OCI-LY3 (cell line): ENCODE measurements at regions not wholly inside any gene's neighbourhood (a gene's known extent, or its start where the extent isn't known, plus 50 kb on each side); places are given as distances from the start of the nearest gene placed in this dataset.

Experiments used
- H2AFZ ChIP-seq: fragments of 200-600, 300-600 bp; shearing (Covaris generic); 2 replicates; pipeline ENCODE4 v1.6.0; 2014; ENCODE audit warnings: antibody characterized with exemption, low read depth, low read length
- H3K27ac ChIP-seq: fragments of 200-600, 300-600 bp; sonication (generic); 2 replicates; pipeline ENCODE4 v1.5.1; 2014; ENCODE audit warnings: mild to moderate bottlenecking, low read length, moderate library complexity, mixed read lengths
- H3K27me3 ChIP-seq: fragments of 200-600, 300-600 bp; sonication (generic); 2 replicates; pipeline ENCODE4 v1.6.1; 2014; ENCODE audit warnings: low read depth, low read length, mixed read lengths
- H3K36me3 ChIP-seq: fragments of 200-600, 300-600 bp; sonication (generic); replicated peaks from 2 replicates; pipeline ENCODE3; 2014; ENCODE audit warnings: low read depth, low read length, mixed read lengths
- H3K4me1 ChIP-seq: fragments of 300-600, 200-600 bp; sonication (generic); 2 replicates; pipeline ENCODE4 v1.6.1; 2014; ENCODE audit warnings: low read length, mixed read lengths
- H3K4me2 ChIP-seq: fragments of 200-600, 300-600 bp; sonication (generic); 2 replicates; pipeline ENCODE4 v1.6.1; 2014; ENCODE audit warnings: low read length, mixed read lengths
- H3K4me3 ChIP-seq: fragments of 300-600, 200-600 bp; sonication (generic); 2 replicates; pipeline ENCODE4 v1.5.1; 2014; ENCODE audit warnings: antibody characterized with exemption, mild to moderate bottlenecking, low read length, moderate library complexity
- H3K79me2 ChIP-seq: fragments of 300-600, 200-600 bp; shearing (Covaris generic); 2 replicates; pipeline ENCODE4 v1.6.1; 2014; ENCODE audit warnings: mild to moderate bottlenecking, low read length, mixed read lengths
- H3K9ac ChIP-seq: fragments of 300-600, 200-600 bp; shearing (Covaris generic); 2 replicates; pipeline ENCODE4 v1.6.0; 2014; ENCODE audit warnings: mild to moderate bottlenecking, low read length, moderate library complexity
- H3K9me3 ChIP-seq: fragments of 200-600, 300-600 bp; shearing (Covaris generic); 2 replicates; pipeline ENCODE4 v1.6.1; 2014; ENCODE audit warnings: low read length, mixed read lengths; ENCODE audit not compliant: insufficient read depth
- H4K20me1 ChIP-seq: fragments of 200-600, 300-600 bp; sonication (generic); 2 replicates; pipeline ENCODE4 v1.6.1; 2016; ENCODE audit warnings: low read length, mixed read lengths; ENCODE audit not compliant: insufficient read depth
- EZH2phosphoT487 ChIP-seq: fragments of 200-600 bp; shearing (Covaris generic); IDR thresholded peaks from 2 replicates; pipeline ENCODE4 v1.6.1; 2018; ENCODE audit warnings: antibody characterized with exemption, mixed run types, low read depth
- TF ChIP-seq, protein P1 (sequence below): fragments of 200-600, 300-600 bp; sonication (generic); IDR thresholded peaks from 2 replicates; pipeline ENCODE4 v1.5.1; 2014; ENCODE audit warnings: antibody characterized with exemption, low read length, low read depth

DNA sequence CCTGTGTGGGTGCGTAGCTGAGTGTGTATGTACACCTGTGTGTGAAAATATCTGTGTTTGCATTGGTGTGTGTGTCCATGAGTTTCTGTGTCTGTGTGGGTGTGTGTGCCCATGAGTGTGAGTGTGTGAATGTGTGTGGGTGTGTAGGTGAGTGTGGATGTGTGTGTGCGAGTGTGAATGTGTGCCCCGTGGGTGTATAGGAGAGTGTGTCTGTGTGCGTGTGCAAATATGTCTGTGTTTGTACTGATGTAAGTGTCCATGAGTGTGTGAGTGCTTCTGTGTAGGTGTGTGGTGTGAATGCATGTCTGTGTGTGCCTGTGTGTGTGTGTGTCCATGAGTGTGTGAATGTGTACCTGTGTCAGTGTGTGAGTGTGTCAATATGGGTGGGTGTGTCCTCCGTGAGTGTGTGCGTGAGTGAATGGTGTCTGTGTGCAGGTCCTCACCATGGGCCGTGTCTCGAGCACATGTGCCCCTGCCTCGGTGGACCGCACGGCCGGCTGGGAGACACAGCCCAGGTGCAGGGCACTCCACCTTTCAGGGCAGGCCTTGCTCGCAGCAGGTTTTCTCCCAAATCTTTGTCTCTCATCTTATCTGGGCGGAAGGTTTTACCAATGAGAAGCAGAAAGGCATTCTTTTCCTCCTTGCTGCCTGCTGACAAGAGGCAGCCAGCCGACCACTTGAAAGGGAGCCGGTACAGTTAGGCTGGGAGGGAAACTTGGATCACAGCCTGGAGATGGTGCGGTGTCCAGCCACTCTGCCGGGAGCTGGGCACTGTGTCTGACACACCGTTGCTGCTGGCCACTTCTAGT lies 107.1 kb upstream of the FAM20C start:
- H2AFZ ChIP-seq, result no peak overlapping the region
- no peak for TF ChIP-seq EZH2phosphoT487
- TF ChIP-seq, protein P1, sequence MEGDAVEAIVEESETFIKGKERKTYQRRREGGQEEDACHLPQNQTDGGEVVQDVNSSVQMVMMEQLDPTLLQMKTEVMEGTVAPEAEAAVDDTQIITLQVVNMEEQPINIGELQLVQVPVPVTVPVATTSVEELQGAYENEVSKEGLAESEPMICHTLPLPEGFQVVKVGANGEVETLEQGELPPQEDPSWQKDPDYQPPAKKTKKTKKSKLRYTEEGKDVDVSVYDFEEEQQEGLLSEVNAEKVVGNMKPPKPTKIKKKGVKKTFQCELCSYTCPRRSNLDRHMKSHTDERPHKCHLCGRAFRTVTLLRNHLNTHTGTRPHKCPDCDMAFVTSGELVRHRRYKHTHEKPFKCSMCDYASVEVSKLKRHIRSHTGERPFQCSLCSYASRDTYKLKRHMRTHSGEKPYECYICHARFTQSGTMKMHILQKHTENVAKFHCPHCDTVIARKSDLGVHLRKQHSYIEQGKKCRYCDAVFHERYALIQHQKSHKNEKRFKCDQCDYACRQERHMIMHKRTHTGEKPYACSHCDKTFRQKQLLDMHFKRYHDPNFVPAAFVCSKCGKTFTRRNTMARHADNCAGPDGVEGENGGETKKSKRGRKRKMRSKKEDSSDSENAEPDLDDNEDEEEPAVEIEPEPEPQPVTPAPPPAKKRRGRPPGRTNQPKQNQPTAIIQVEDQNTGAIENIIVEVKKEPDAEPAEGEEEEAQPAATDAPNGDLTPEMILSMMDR, result no peak

DNA sequence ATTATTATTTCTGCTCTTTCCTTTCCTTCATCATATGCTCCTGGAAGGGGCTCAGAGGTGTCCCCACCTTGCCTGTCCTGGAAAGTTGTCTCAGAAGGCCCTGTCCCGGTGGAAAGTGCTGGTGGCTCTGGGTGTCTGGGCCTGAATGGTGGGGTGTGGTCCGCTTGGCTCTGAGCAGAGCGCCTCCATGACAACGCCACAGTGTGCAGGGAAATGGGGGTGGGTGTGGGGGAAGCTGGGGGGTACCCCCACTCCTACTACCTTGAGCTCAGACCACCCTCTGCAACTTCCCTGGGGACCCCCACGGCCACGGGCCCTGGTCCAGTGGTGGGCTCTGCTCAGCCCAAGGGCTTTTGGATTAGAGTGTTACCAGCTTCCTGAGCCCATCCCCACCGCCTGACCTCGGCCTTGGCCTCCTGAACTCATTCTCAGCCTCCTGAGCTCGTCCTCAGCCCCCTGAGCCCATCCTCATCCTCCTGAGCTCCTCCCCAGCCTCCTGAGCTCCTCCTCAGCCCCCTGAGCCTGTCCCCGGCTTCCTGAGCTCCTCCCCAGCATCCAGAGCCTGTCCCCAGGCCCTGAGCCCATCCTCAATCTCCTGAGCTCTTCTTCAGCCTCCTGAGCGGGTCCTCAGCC lies 106.4 kb upstream of the FAM20C start:
- Histone ChIP-seq H2AFZ (no peak overlapping the region), H3K4me1 (no peaks in the 10 kb centered on the region), H3K27ac (no peak overlapping the region), H4K20me1 (no peaks in the 10 kb centered on the region), H3K9me3 (no peaks in the 10 kb centered on the region), H3K79me2 (no peaks in the 10 kb centered on the region), H3K36me3 (no peaks in the 10 kb centered on the region), H3K27me3 (no peaks in the 10 kb centered on the region), H3K4me2 (no peak overlapping the region), H3K9ac (no peak overlapping the region), H3K4me3 (no peak overlapping the region)
- TF ChIP-seq, protein P1, result no peak
- no peak for TF ChIP-seq EZH2phosphoT487

More for the DNA sequence above, 107.1 kb upstream of the FAM20C start:
- no peaks in the 10 kb centered on the region for H3K9me3 ChIP-seq
- H3K27ac ChIP-seq, result no peak overlapping the region
- no peak overlapping the region for H3K4me3 ChIP-seq
- H4K20me1 ChIP-seq, result no peaks in the 10 kb centered on the region
- H3K9ac ChIP-seq, result no peak overlapping the region
- H3K36me3 ChIP-seq, result no peaks in the 10 kb centered on the region
- H3K4me2 ChIP-seq, result no peak overlapping the region
- no peaks in the 10 kb centered on the region for H3K27me3 ChIP-seq
- H3K79me2 ChIP-seq, result no peaks in the 10 kb centered on the region
- H3K4me1 ChIP-seq, result no peaks in the 10 kb centered on the region

DNA sequence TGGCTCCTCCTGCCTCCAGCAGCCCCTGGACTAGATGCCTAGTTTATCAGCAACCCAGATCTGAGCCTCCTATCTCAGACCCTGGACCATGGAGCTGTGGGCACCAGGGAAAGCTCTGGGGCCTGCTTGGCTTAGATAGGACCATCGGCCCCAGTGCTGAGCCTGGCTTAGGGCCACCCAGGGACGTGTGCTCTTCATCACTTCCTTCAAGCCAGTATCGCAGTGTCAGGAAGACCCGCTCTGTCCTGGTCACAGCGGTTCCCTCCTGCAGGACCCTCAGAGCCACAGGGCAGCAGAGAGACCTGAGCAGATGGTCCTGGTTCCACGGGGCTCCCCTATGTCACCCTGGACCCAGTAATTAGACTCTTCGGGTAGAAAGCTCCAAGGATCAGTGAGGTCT lies 105.7 kb upstream of the FAM20C start:
- H3K9me3 ChIP-seq, result no peaks in the 10 kb centered on the region
- no peaks in the 10 kb centered on the region for H4K20me1 ChIP-seq
- H3K4me2 ChIP-seq, result no peak overlapping the region
- no peak overlapping the region for H3K27ac ChIP-seq
- no peaks in the 10 kb centered on the region for H3K4me1 ChIP-seq
- H2AFZ ChIP-seq, result no peak overlapping the region
- H3K9ac ChIP-seq, result no peak overlapping the region
- H3K4me3 ChIP-seq, result no peak overlapping the region
- TF ChIP-seq EZH2phosphoT487, result no peak
- TF ChIP-seq, protein P1, result no peak
- no peaks in the 10 kb centered on the region for H3K36me3 ChIP-seq
- H3K79me2 ChIP-seq, result no peaks in the 10 kb centered on the region
- no peaks in the 10 kb centered on the region for H3K27me3 ChIP-seq

DNA sequence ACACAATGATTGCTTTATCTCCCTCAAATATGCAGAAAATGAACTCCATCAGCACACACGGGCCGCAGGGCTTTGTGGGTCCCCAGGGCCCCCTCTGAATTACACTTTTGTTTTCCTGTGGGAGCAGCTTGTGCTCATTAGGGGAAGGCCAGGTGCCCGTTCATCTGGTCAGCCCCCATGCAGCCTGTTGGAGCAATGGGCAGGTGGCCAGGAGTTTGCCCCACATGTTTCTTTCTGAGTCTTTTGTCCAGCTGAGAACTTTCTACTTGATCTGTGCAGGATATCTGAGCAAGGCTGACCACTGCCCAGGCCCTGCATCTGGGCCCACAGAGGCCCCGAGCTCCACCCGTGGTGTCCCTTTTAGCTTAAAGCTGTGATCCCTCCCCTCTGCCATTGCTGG lies 105.3 kb upstream of the FAM20C start:
- no peak overlapping the region for H3K4me3 ChIP-seq
- no peak overlapping the region for H3K4me2 ChIP-seq
- no peak overlapping the region for H3K27ac ChIP-seq
- H3K36me3 ChIP-seq, result no peaks in the 10 kb centered on the region
- no peaks in the 10 kb centered on the region for H4K20me1 ChIP-seq
- H3K9ac ChIP-seq, result no peak overlapping the region
- H3K27me3 ChIP-seq, result no peaks in the 10 kb centered on the region
- H3K4me1 ChIP-seq, result no peaks in the 10 kb centered on the region
- no peaks in the 10 kb centered on the region for H3K9me3 ChIP-seq
- no peaks in the 10 kb centered on the region for H3K79me2 ChIP-seq
- TF ChIP-seq, protein P1, result no peak
- no peak for TF ChIP-seq EZH2phosphoT487
- H2AFZ ChIP-seq, result no peak overlapping the region
